ENCODE measurements at regions not wholly inside any gene's neighbourhood (a gene's known extent, or its start where the extent isn't known, plus 50 kb on each side); places are given as distances from the start of the nearest gene placed in this dataset.
"Not testable (repeated sequence)": the region's sequence is repeated elsewhere in the genome, so short reads cannot be mapped to it uniquely, and the experiment has no call there.

GRCh38 chr9:67503728-67504369, 354.9 kb upstream of the ANKRD20A1 start:
- WGBS (ENCODE audit: missing lambda C conversion rate), result 38% methylated on average over 1 of the region's 2 CpGs
- ATAC-seq, FAIRE-seq: not testable (repeated sequence)

DNA sequence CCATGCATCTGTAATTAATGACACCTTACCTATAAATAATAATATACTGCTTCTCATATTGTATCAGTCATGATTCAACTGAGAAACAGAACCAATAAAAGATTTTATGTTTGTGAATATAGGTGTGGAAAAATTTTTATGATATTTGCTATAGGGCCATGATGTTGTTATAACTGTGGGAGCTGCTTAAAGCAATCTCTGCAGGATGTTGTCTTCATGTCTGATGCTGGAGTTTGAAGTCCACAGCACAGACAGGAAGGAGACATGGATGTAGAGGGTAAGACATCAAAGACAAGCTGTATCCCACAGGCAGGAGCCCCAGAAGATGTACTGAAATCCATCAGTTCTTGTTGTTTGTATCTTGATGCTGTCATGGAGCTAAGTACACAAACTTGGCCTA, 366.7 kb upstream of the ANKRD20A1 start:
- FAIRE-seq; H3K9me3 ChIP-seq; DNase-seq (ENCODE audit: low read depth in 1 of 2, low spot score in 1 of 2); ATAC-seq; H3K4me1 ChIP-seq; POLR2A ChIA-PET; H3K27ac ChIP-seq; CTCF ChIA-PET; H3K4me3 ChIP-seq; H3K4me2 ChIP-seq: not testable (repeated sequence)

More at GRCh38 chr9:67503728-67504369, 354.9 kb upstream of the ANKRD20A1 start:
- POLR2A ChIA-PET; H3K9me3 ChIP-seq; CTCF ChIA-PET; H3K27ac ChIP-seq; DNase-seq (ENCODE audit: low read depth in 1 of 2, low spot score in 1 of 2); H3K4me3 ChIP-seq; H3K4me1 ChIP-seq; H3K4me2 ChIP-seq: not testable (repeated sequence)

- H3K9me3 ChIP-seq; CTCF ChIA-PET; H3K4me3 ChIP-seq; DNase-seq (ENCODE audit: low read depth in 1 of 2, low spot score in 1 of 2); H3K4me1 ChIP-seq; H3K27ac ChIP-seq; POLR2A ChIA-PET; H3K4me2 ChIP-seq; FAIRE-seq; ATAC-seq: not testable (repeated sequence)
- no CpG with 5 or more reads among the region's 4 CpGs for WGBS (ENCODE audit: missing lambda C conversion rate)
Observed at GRCh38 chr9:67477465-67477864, 381.3 kb upstream of the ANKRD20A1 start.

- POLR2A ChIA-PET; DNase-seq (ENCODE audit: low read depth in 1 of 2, low spot score in 1 of 2); CTCF ChIA-PET; H3K27ac ChIP-seq; H3K4me1 ChIP-seq; H3K4me3 ChIP-seq; H3K9me3 ChIP-seq; FAIRE-seq; H3K4me2 ChIP-seq: not testable (repeated sequence)
- ATAC-seq, result peak; percentile 99 to 100
- no CpG with 5 or more reads among the region's 5 CpGs for WGBS (ENCODE audit: missing lambda C conversion rate)
Observed at GRCh38 chr9:67470739-67471138, 388.0 kb upstream of the ANKRD20A1 start.

DNA sequence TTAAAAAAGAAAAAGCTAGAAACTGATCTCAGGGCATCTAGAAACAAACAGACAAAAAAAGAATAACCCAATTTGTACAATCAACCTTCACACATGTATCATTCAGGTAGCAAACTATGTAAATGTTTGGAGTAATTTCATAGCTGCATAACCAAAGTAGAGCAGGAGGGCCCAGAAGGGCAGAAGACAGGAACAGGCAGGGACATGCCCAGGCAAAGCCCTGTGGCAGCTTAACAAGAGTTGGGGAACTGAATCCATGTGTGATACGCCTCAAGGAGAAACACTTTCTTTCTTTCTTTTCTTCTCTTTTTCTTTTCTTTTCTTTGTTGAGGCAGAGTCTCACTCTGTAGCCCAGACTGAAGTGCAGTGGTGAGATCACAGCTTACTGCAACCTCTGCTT, 390.4 kb upstream of the ANKRD20A1 start:
- H3K4me2 ChIP-seq; FAIRE-seq; H3K4me1 ChIP-seq; DNase-seq (ENCODE audit: low read depth in 1 of 2, low spot score in 1 of 2); ATAC-seq; H3K9me3 ChIP-seq; POLR2A ChIA-PET; H3K27ac ChIP-seq; H3K4me3 ChIP-seq; CTCF ChIA-PET: not testable (repeated sequence)
- WGBS (ENCODE audit: missing lambda C conversion rate), result no CpG with 5 or more reads among the region's 1 CpG

GRCh38 chr9:67461796-67462757, 396.7 kb upstream of the ANKRD20A1 start:
- FAIRE-seq; H3K9me3 ChIP-seq; H3K4me3 ChIP-seq; H3K4me1 ChIP-seq; POLR2A ChIA-PET; ATAC-seq; H3K27ac ChIP-seq; DNase-seq (ENCODE audit: low read depth in 1 of 2, low spot score in 1 of 2); CTCF ChIA-PET; H3K4me2 ChIP-seq: not testable (repeated sequence)
- WGBS (ENCODE audit: missing lambda C conversion rate), result no CpG with 5 or more reads among the region's 25 CpGs

- POLR2A ChIA-PET, result not testable (repeated sequence)
Observed at GRCh38 chr9:67452941-67453340, 405.8 kb upstream of the ANKRD20A1 start.

DNA sequence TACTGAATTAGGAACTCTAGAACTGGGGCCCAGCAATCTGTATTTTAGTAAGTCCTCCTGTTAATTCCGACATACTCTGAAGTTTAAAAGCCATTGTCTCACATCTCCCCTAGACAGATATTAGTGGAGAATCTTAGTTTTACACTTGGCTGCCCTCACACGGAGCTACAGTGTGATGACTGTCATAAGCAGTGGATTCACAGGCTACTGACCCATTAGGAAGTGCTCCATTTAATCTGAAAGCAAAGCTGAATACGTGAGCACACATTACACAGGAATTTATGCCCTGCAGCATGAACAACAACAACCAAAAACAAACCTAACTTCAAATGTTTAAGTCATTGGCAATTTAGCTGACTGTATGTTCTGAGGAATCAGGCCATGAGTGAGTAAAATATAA, 416.4 kb upstream of the ANKRD20A1 start:
- H3K9me3 ChIP-seq; DNase-seq (ENCODE audit: low read depth in 1 of 2, low spot score in 1 of 2); POLR2A ChIA-PET; H3K4me3 ChIP-seq; H3K4me2 ChIP-seq; FAIRE-seq; H3K4me1 ChIP-seq; ATAC-seq; CTCF ChIA-PET; H3K27ac ChIP-seq: not testable (repeated sequence)
- WGBS (ENCODE audit: missing lambda C conversion rate), result no CpG with 5 or more reads among the region's 3 CpGs

More at GRCh38 chr9:67452941-67453340, 405.8 kb upstream of the ANKRD20A1 start:
- H3K4me3 ChIP-seq; CTCF ChIA-PET; ATAC-seq; H3K4me1 ChIP-seq; FAIRE-seq; DNase-seq (ENCODE audit: low read depth in 1 of 2, low spot score in 1 of 2); H3K27ac ChIP-seq; H3K4me2 ChIP-seq; H3K9me3 ChIP-seq: not testable (repeated sequence)
- no CpG with 5 or more reads among the region's 3 CpGs for WGBS (ENCODE audit: missing lambda C conversion rate)

GRCh38 chr9:67437011-67437410, 421.7 kb upstream of the ANKRD20A1 start:
- CTCF ChIA-PET; POLR2A ChIA-PET; FAIRE-seq; H3K27ac ChIP-seq; DNase-seq (ENCODE audit: low read depth in 1 of 2, low spot score in 1 of 2); H3K4me3 ChIP-seq; H3K4me1 ChIP-seq; H3K4me2 ChIP-seq; ATAC-seq; H3K9me3 ChIP-seq: not testable (repeated sequence)
- 92% methylated on average over 1 of the region's 3 CpGs for WGBS (ENCODE audit: missing lambda C conversion rate)

- CTCF ChIA-PET; H3K4me3 ChIP-seq; H3K27ac ChIP-seq; H3K4me1 ChIP-seq; H3K4me2 ChIP-seq; POLR2A ChIA-PET; H3K9me3 ChIP-seq; DNase-seq (ENCODE audit: low read depth in 1 of 2, low spot score in 1 of 2); FAIRE-seq: not testable (repeated sequence)
- WGBS (ENCODE audit: missing lambda C conversion rate), result no CpG with 5 or more reads among the region's 4 CpGs
- ATAC-seq, result peak; percentile 50 to 63; a peak in 5 of 6 replicates
Observed at GRCh38 chr9:67424881-67425280, 432.5 kb upstream of the SPATA31A3 start.

DNA sequence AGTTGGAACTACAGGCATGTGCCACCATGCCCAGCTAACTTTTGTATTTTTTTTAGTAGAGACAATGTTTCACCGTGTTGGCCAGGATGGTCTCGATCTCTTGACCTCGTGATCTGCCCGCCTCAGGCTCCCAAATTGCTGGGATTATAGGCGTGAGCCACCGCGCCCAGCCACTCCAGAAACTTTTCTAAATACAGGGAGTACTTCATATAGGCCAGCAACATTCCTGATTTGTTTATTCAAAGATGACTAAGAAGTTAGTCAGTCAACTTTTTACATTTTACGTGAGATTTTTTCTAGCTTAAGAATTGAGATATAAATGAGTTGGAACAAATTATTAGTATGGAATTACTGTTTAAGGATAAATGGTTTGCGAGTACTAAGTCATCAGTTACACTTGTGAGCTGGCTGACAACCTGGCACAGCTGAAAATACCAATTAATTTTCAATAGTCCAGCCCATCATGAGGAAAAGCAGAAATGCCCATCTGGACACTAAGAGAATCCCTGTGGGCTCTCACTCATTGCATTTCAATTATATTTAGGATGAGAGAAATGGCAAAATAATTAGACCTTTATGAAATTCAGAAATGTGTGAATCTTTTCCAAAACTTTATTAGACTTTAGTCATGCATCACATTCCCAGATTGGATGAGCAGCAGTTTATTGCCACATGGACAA, 430.8 kb upstream of the SPATA31A3 start:
- FAIRE-seq; CTCF ChIA-PET; POLR2A ChIA-PET; H3K4me1 ChIP-seq; H3K9me3 ChIP-seq; DNase-seq (ENCODE audit: low read depth in 1 of 2, low spot score in 1 of 2); H3K27ac ChIP-seq; H3K4me2 ChIP-seq; H3K4me3 ChIP-seq: not testable (repeated sequence)
- ATAC-seq, result peak; percentile 60 to 88; a peak in 5 of 6 replicates
- WGBS (ENCODE audit: missing lambda C conversion rate), result 29% methylated on average over 1 of the region's 9 CpGs
